Loucy (cell line): ENCODE measurements at regions not wholly inside any gene's neighbourhood (a gene's known extent, or its start where the extent isn't known, plus 50 kb on each side); places are given as distances from the start of the nearest gene placed in this dataset.
A peak's percentile ranks its signal among the peaks of the same experiment; 100 is the strongest.

ENCODE experiments used
- H2AFZ ChIP-seq: fragments of 200-600 bp; sonication (generic); 2 replicates; pipeline ENCODE4 v1.6.0; 2016; ENCODE audit warnings: antibody characterized with exemption, mild to moderate bottlenecking, low read length, moderate library complexity
- H3F3A ChIP-seq: fragments of 200-600 bp; 2 replicates; pipeline ENCODE4 v1.6.0; 2016; ENCODE audit warnings: antibody characterized with exemption, low read depth, mild to moderate bottlenecking
- H3K27me3 ChIP-seq: fragments of 200-600 bp; sonication (generic); 2 replicates; pipeline ENCODE4 v1.6.1; 2014; ENCODE audit warnings: low read length, mild to moderate bottlenecking; ENCODE audit not compliant: insufficient read depth, poor library complexity, severe bottlenecking
- H3K36me3 ChIP-seq: fragments of 200-600 bp; sonication (generic); 2 replicates; pipeline ENCODE4 v1.6.1; 2016; ENCODE audit warnings: low read length; ENCODE audit not compliant: insufficient read depth
- H3K4me1 ChIP-seq: fragments of 200-600 bp; sonication (generic); 2 replicates; pipeline ENCODE4 v1.5.1; 2014; ENCODE audit warnings: low read length, mild to moderate bottlenecking; ENCODE audit not compliant: insufficient read depth, poor library complexity, severe bottlenecking
- H3K4me2 ChIP-seq: fragments of 200-600 bp; sonication (generic); 2 replicates; pipeline ENCODE4 v1.6.0; 2014; ENCODE audit warnings: antibody characterized with exemption, low read length, low read depth, mild to moderate bottlenecking; ENCODE audit not compliant: poor library complexity, severe bottlenecking
- H3K4me3 ChIP-seq: fragments of 200-600 bp; sonication (generic); 2 replicates; pipeline ENCODE4 v1.5.1; 2014; ENCODE audit warnings: low read length, mild to moderate bottlenecking, mixed read lengths; ENCODE audit not compliant: poor library complexity, severe bottlenecking
- H3K79me2 ChIP-seq: fragments of 200-600 bp; sonication (generic); 2 replicates; pipeline ENCODE4 v1.6.1; 2014; ENCODE audit warnings: low read length; ENCODE audit not compliant: insufficient read depth
- H3K9ac ChIP-seq: fragments of 200-600 bp; sonication (generic); 2 replicates; pipeline ENCODE4 v1.6.0; 2014; ENCODE audit warnings: mild to moderate bottlenecking, low read depth, low read length, moderate library complexity; ENCODE audit not compliant: poor library complexity, severe bottlenecking
- H3K9me2 ChIP-seq: fragments of 200-600 bp; sonication (generic); replicated peaks from 2 replicates; pipeline ENCODE4 v1.6.1; 2016; ENCODE audit warnings: low read depth, low read length, mixed read lengths
- H3K9me3 ChIP-seq: fragments of 200-600 bp; sonication (generic); 2 replicates; pipeline ENCODE4 v1.6.1; 2014; ENCODE audit warnings: mild to moderate bottlenecking, antibody characterized with exemption, low read length, low read depth; ENCODE audit not compliant: insufficient read depth
- H4K20me1 ChIP-seq: fragments of 200-600 bp; sonication (generic); 2 replicates; pipeline ENCODE4 v1.6.0; 2014; ENCODE audit warnings: antibody characterized with exemption, low read length, mild to moderate bottlenecking; ENCODE audit not compliant: insufficient read depth, poor library complexity, severe bottlenecking
- EZH2phosphoT487 ChIP-seq: fragments of 200-600 bp; IDR thresholded peaks from 2 replicates; pipeline ENCODE4 v1.6.1; 2018; ENCODE audit warnings: antibody characterized with exemption, mild to moderate bottlenecking, moderate library complexity, borderline replicate concordance
- TF ChIP-seq, protein P1 (sequence below): fragments of 200-600 bp; sonication (generic); conservative IDR thresholded peaks from 2 replicates; pipeline ENCODE4 v1.5.1; 2014; ENCODE audit warnings: mild to moderate bottlenecking, antibody characterized with exemption, low read length

DNA sequence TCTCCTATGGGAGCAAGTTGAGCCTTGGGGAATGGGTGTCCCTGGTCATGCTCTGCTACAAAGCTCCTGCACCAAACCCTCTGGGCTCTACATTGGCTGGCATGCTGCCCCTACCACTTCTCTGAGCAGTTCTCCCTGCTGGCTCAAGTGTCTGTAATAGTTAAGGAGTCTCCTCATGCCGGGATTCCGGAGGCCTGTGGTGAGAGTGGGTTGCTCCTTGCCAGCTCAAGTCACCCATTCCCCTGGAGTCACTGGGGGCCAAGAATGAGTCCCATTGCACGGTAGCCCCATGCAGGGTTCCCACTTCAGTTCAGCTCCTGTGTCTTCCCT, 173.9 kb downstream of the PRDM13 start:
- no peaks in the 10 kb centered on the region for H3K4me1 ChIP-seq
- H3K4me2 ChIP-seq: no peak overlapping the region
- no peaks in the 10 kb centered on the region for H4K20me1 ChIP-seq
- H3K79me2 ChIP-seq: no peaks in the 10 kb centered on the region
- H3K36me3 ChIP-seq: no peaks in the 10 kb centered on the region
- no peak overlapping the region for H2AFZ ChIP-seq
- H3F3A ChIP-seq: no peaks in the 10 kb centered on the region
- no peaks in the 10 kb centered on the region for H3K27me3 ChIP-seq
- TF ChIP-seq EZH2phosphoT487: no peak
- TF ChIP-seq, protein P1, sequence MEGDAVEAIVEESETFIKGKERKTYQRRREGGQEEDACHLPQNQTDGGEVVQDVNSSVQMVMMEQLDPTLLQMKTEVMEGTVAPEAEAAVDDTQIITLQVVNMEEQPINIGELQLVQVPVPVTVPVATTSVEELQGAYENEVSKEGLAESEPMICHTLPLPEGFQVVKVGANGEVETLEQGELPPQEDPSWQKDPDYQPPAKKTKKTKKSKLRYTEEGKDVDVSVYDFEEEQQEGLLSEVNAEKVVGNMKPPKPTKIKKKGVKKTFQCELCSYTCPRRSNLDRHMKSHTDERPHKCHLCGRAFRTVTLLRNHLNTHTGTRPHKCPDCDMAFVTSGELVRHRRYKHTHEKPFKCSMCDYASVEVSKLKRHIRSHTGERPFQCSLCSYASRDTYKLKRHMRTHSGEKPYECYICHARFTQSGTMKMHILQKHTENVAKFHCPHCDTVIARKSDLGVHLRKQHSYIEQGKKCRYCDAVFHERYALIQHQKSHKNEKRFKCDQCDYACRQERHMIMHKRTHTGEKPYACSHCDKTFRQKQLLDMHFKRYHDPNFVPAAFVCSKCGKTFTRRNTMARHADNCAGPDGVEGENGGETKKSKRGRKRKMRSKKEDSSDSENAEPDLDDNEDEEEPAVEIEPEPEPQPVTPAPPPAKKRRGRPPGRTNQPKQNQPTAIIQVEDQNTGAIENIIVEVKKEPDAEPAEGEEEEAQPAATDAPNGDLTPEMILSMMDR: no peak
- H3K9me3 ChIP-seq: no peaks in the 10 kb centered on the region
- H3K9me2 ChIP-seq: no peaks in the 10 kb centered on the region
- no peak overlapping the region for H3K4me3 ChIP-seq
- H3K9ac ChIP-seq: no peak overlapping the region

DNA sequence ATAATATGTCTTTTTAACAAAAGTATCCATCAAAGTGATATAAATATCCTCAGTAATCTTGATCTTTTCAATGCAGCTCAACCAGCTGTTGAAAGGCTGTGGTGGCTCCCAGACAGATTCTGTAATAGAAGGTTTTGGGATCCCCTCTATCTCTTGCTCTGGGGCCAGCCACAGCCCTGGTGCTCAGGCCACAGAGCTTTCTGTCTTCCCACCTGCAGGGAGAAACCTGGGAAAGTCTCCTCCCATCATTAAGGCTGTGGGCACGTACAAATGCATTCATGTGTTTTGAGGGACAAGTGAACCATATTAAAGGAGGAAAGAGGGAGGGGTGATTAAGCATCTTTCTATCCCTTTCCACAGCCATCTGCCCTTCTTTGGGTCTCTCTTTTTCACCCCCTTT, 183.1 kb downstream of the PRDM13 start:
- H4K20me1 ChIP-seq: no peaks in the 10 kb centered on the region
- no peaks in the 10 kb centered on the region for H3K9me2 ChIP-seq
- no peak overlapping the region for H3K9ac ChIP-seq
- H3K79me2 ChIP-seq: no peaks in the 10 kb centered on the region
- H3K4me1 ChIP-seq: no peaks in the 10 kb centered on the region
- no peaks in the 10 kb centered on the region for H3K27me3 ChIP-seq
- H3K36me3 ChIP-seq: no peaks in the 10 kb centered on the region
- H2AFZ ChIP-seq: no peak overlapping the region
- H3F3A ChIP-seq: no peaks in the 10 kb centered on the region
- TF ChIP-seq EZH2phosphoT487: no peak
- TF ChIP-seq, protein P1: no peak
- no peak overlapping the region for H3K4me3 ChIP-seq
- no peaks in the 10 kb centered on the region for H3K9me3 ChIP-seq
- H3K4me2 ChIP-seq: no peak overlapping the region

DNA sequence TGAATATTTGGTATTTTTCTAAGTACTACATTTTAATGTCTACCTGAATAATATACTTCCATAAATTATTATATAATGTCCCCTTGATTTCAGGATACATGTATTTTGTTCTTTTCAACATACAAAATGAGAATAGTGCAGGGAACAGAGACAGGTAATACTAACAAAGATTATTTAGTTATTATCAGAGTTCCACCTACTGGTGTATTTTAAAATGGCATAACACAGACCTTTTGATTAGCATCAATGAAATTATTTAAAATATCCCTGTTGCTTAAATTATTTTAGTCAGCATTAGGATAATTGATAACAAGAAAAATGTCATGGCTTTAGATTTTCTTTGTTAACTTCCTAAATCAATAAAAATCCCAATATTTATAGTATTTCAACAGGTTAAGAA, 184.0 kb downstream of the PRDM13 start:
- no peaks in the 10 kb centered on the region for H3K36me3 ChIP-seq
- TF ChIP-seq EZH2phosphoT487: no peak
- TF ChIP-seq, protein P1: peak; percentile 49
- H4K20me1 ChIP-seq: no peaks in the 10 kb centered on the region
- no peaks in the 10 kb centered on the region for H3K4me1 ChIP-seq
- H3F3A ChIP-seq: no peaks in the 10 kb centered on the region
- no peaks in the 10 kb centered on the region for H3K79me2 ChIP-seq
- no peak overlapping the region for H3K4me3 ChIP-seq
- H3K9ac ChIP-seq: no peak overlapping the region
- no peak overlapping the region for H3K4me2 ChIP-seq
- no peaks in the 10 kb centered on the region for H3K9me3 ChIP-seq
- no peaks in the 10 kb centered on the region for H3K9me2 ChIP-seq
- no peak overlapping the region for H2AFZ ChIP-seq
- no peaks in the 10 kb centered on the region for H3K27me3 ChIP-seq
